Mesothelial cell of epicardium (in vitro differentiated cells): ENCODE measurements at regions not wholly inside any gene's neighbourhood (a gene's known extent, or its start where the extent isn't known, plus 50 kb on each side); places are given as distances from the start of the nearest gene placed in this dataset.

Experiments used
- DNase-seq, 2 experiments: peaks; one replicate each; pipeline ENCODE4 v3.0.0; 2021; ENCODE audit warnings: low spot score in 2 of 2; ENCODE audit not compliant: unreplicated experiment in 2 of 2
- H3K27ac Mint-ChIP-seq: 2 replicates; pipeline ENCODE4 v1.8.0; 2021; ENCODE audit warnings: mixed read lengths
- H3K27me3 Mint-ChIP-seq: 2 replicates; pipeline ENCODE4 v1.8.0; 2021; ENCODE audit warnings: low read depth, mixed read lengths
- H3K36me3 Mint-ChIP-seq: 2 replicates; pipeline ENCODE4 v1.8.0; 2021; ENCODE audit warnings: mixed read lengths
- H3K4me1 Mint-ChIP-seq: 2 replicates; pipeline ENCODE4 v1.8.0; 2021; ENCODE audit warnings: mixed read lengths
- H3K4me3 Mint-ChIP-seq: 2 replicates; pipeline ENCODE4 v1.8.0; 2021; ENCODE audit warnings: mild to moderate bottlenecking, moderate library complexity, mixed read lengths
- H3K9me3 Mint-ChIP-seq: 2 replicates; pipeline ENCODE4 v1.8.0; 2021; ENCODE audit warnings: mixed read lengths
- TF ChIP-seq, protein P1 (sequence below): fragments of 200-600 bp; sonication (generic); IDR thresholded peaks from one replicate; pipeline ENCODE4 v1.5.0; 2021; ENCODE audit warnings: antibody characterized with exemption; ENCODE audit not compliant: unreplicated experiment

DNA sequence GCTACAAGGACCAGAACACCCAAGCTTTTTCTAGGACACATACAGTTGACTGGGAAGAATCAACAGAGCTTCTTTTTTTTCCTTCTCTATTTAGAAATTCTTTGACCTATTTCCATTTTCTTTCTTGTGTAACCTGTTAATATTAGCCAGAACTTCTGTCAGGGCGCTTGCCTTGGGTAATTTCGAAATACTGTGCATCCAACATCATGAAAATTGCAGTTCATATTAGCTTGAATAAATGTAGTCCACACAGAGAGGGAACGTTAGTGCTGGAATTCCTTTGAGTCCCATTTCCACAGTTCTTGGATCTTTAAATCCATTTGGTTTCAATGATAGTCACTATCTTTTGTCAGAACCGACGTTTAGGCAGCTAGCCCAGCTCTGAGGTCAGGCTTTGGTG is 141.8 kb downstream of the MXRA5 start:
- TF ChIP-seq, protein P1, sequence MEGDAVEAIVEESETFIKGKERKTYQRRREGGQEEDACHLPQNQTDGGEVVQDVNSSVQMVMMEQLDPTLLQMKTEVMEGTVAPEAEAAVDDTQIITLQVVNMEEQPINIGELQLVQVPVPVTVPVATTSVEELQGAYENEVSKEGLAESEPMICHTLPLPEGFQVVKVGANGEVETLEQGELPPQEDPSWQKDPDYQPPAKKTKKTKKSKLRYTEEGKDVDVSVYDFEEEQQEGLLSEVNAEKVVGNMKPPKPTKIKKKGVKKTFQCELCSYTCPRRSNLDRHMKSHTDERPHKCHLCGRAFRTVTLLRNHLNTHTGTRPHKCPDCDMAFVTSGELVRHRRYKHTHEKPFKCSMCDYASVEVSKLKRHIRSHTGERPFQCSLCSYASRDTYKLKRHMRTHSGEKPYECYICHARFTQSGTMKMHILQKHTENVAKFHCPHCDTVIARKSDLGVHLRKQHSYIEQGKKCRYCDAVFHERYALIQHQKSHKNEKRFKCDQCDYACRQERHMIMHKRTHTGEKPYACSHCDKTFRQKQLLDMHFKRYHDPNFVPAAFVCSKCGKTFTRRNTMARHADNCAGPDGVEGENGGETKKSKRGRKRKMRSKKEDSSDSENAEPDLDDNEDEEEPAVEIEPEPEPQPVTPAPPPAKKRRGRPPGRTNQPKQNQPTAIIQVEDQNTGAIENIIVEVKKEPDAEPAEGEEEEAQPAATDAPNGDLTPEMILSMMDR: no peak
- Mint-ChIP-seq H3K9me3 (no peaks in the 10 kb centered on the region), H3K27me3 (no peaks in the 10 kb centered on the region), H3K4me3 (no peak overlapping the region), H3K27ac (no peak overlapping the region), H3K36me3 (no peaks in the 10 kb centered on the region), H3K4me1 (no peaks in the 10 kb centered on the region)
- DNase-seq: no peak

DNA sequence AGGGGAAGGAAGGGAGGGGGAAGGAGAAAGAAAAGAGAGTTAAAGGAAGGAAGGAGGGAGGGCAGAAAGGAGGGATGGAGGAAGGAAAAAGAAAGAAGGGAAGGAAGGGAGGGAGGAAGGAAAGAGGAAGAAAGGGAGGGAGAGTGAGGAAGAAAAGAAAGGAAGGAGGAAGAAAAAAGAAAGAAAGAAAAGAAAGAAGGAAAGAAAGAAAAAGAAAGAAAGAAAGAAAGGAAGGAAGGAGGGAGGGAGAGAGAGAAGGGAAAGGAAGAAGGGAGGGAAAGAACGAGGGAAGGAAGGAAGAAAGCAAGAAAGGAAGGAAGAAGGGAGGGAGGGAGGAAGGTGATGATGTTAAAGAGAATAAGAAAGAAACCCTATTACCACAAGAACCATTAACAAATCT is 150.6 kb downstream of the MXRA5 start:
- Mint-ChIP-seq H3K27ac (no peak overlapping the region), H3K4me3 (no peak overlapping the region), H3K36me3 (peaks cover 7% of the 10 kb centered on the region), H3K4me1 (peaks cover 21% of the 10 kb centered on the region), H3K9me3 (peaks cover 16% of the 10 kb centered on the region), H3K27me3 (no peaks in the 10 kb centered on the region)
- no peak for DNase-seq
- TF ChIP-seq, protein P1: no peak

- Mint-ChIP-seq H3K27me3 (no peaks in the 10 kb centered on the region), H3K36me3 (no peaks in the 10 kb centered on the region), H3K9me3 (peaks cover 6% of the 10 kb centered on the region), H3K27ac (no peak overlapping the region), H3K4me1 (peaks cover 28% of the 10 kb centered on the region), H3K4me3 (no peak overlapping the region)
- no peak for DNase-seq
- TF ChIP-seq, protein P1: no peak
Observed at GRCh38 chrX:3192835-3193234, 151.6 kb downstream of the ARSF start.

- no peak for DNase-seq
- Mint-ChIP-seq H3K4me3 (no peak overlapping the region), H3K4me1 (peaks cover 28% of the 10 kb centered on the region), H3K36me3 (no peaks in the 10 kb centered on the region), H3K27me3 (no peaks in the 10 kb centered on the region), H3K27ac (peak overlapping the region; percentile 17), H3K9me3 (peaks cover 6% of the 10 kb centered on the region)
- TF ChIP-seq, protein P1: no peak
Observed at GRCh38 chrX:3191796-3192195, 150.5 kb downstream of the ARSF start.

GRCh38 chrX:3191201-3191600 is 149.9 kb downstream of the ARSF start:
- no peak for DNase-seq
- TF ChIP-seq, protein P1: no peak
- Mint-ChIP-seq H3K9me3 (peaks cover 3% of the 10 kb centered on the region), H3K27me3 (no peaks in the 10 kb centered on the region), H3K4me1 (peaks cover 28% of the 10 kb centered on the region), H3K36me3 (no peaks in the 10 kb centered on the region), H3K4me3 (no peak overlapping the region), H3K27ac (peak overlapping the region; percentile 17)
